ENCODE measurements at regions not wholly inside any gene's neighbourhood (a gene's known extent, or its start where the extent isn't known, plus 50 kb on each side); places are given as distances from the start of the nearest gene placed in this dataset.

- DNase-seq (ENCODE audit: low spot score): no peak
These were observed 194.3 kb upstream of the MAP3K1 start for GRCh38 chr5:56620903-56621677.

- no peak for DNase-seq (ENCODE audit: low spot score)
These were observed 197.4 kb upstream of the MAP3K1 start for GRCh38 chr5:56617998-56618397.

GRCh38 chr5:56616454-56617160, 198.7 kb upstream of the MAP3K1 start:
- no peak for DNase-seq (ENCODE audit: low spot score)

GRCh38 chr5:56615361-56616153, 199.8 kb upstream of the MAP3K1 start:
- DNase-seq (ENCODE audit: low spot score): no peak

DNA sequence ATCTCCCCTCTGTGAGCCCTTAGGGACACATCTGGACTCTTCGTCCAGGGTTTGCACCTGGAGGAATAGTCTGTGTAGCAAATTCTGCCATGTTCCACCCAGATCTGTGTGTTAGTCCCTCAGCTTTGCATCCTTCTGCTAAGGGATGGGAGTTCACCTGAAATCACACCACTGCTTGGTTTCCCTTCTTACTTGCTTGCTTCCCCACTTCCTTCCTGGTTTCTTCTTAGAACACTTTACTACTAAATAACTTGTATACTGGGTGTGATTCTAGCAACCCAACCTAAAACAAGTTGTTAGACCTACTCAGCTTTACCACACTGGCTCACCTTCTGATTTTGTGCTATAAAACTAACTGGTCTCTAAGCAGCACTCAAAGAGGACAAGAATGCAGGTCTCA, 202.6 kb upstream of the MAP3K1 start:
- no peak for DNase-seq (ENCODE audit: low spot score)

DNA sequence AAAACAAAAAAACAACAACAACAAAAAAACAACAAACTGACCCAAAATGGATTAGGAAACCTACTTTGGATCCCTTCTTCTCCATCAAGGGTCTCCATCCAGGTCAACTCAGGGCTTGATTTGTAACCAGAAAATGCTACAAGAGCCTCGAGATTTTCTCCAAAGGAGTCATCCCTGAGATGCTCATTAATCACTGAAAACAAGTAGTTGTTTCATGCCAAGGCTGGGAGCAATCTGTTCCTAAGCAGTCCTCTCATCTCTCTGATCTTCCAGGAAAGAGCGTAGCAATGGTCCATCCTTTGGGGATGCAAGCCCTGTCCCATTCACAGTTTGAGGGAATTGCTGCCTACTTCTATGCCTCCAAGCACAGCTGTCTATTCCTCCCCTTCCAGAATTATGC, 203.0 kb upstream of the MAP3K1 start:
- no peak for DNase-seq (ENCODE audit: low spot score)

- DNase-seq (ENCODE audit: low spot score): no peak
These were observed 205.2 kb upstream of the MAP3K1 start for GRCh38 chr5:56610093-56610698.

- DNase-seq (ENCODE audit: low spot score): no peak
These were observed 207.0 kb upstream of the MAP3K1 start for GRCh38 chr5:56608217-56608925.

GRCh38 chr5:56607551-56607950, 207.8 kb upstream of the MAP3K1 start:
- DNase-seq (ENCODE audit: low spot score): no peak

DNA sequence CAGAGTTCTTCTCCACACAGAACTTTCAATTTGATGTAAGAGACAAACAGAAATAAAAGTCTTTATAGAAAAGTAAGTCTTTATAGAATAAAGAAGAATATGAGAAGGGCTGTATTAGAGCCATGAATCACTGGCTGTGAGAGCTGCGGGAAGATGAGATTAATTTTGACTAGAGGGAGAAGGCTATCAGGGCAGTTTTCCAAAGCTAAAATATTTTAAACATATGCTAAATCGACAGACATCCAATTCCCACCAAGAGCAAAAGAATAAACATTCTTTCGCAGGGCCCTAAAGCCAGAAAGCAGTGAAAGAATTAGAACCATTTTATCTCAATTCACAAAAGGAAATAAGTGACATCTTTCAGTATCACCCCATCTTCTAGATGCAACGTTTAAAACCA, 208.3 kb upstream of the MAP3K1 start:
- no peak for DNase-seq (ENCODE audit: low spot score)

GRCh38 chr5:56606192-56606591, 209.2 kb upstream of the MAP3K1 start:
- no peak for DNase-seq (ENCODE audit: low spot score)

GRCh38 chr5:56605231-56605630, 210.1 kb upstream of the MAP3K1 start:
- no peak for DNase-seq (ENCODE audit: low spot score)

- DNase-seq (ENCODE audit: low spot score): no peak
These were observed 213.7 kb upstream of the MAP3K1 start for GRCh38 chr5:56601641-56602071.

DNA sequence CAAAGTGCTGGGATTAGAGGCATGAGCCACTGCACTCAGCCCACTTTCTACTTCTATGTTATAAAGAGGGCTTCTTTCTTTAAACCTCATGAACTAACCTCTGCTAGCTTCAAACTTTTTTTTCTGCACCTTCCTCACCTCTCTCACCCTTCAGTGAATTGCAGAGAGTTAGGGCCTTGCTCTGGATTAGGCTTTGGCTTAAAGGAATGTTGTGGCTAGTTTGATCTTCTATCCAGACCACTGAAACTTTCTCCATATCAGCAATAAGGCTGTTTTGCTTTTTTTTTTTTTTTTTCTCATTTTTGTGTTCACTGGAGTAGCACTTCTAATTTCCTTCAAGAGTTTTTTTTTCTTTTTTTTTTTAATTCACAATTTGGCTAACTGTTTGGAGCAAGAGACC, 216.4 kb upstream of the MAP3K1 start:
- no peak for DNase-seq (ENCODE audit: low spot score)

GRCh38 chr5:56596155-56596554, 219.2 kb upstream of the MAP3K1 start:
- no peak for DNase-seq (ENCODE audit: low spot score)

GRCh38 chr5:56595566-56595965, 219.8 kb upstream of the MAP3K1 start:
- no peak for DNase-seq (ENCODE audit: low spot score)

GRCh38 chr5:56594792-56595191, 220.6 kb upstream of the MAP3K1 start:
- DNase-seq (ENCODE audit: low spot score): no peak

DNA sequence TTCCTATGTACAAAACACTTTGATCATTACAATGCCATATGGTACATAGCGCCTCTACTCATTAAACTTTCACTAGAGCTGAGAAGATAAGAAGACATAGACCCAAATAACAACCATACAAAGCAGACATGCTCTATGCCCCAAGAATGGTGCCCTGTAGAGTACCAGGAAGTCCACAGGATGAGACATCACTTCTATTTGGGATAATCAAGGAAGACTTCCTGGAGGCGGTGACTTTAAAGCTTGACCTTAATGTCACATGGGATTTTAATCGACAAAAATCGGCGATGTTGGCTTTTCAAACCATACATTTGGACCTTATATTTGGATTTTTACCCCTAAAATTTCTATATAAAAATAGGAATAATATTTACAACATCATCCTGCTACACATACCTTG, 224.3 kb upstream of the MAP3K1 start:
- DNase-seq (ENCODE audit: low spot score): no peak

DNA sequence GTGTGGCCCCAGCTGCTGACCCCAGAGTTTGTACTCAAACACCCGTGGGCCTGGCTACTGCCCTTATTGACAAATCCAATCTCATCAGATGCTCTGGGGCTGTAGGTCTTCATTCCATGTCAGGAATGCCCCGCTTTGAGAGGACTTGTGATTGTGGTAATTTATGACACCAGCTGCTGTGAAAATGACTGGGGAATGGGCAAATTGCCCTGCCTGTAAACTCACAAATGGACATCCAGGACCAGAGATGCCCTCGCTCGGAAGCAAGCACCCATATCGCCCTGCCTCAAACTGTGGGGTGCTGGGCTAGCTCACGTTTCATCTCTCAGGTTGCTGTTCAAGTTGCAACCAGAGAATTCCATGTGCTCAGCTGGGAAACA, 225.9 kb upstream of the MAP3K1 start:
- DNase-seq (ENCODE audit: low spot score): no peak

- no peak for DNase-seq (ENCODE audit: low spot score)
These were observed 226.5 kb upstream of the MAP3K1 start for GRCh38 chr5:56588636-56589480.

GRCh38 chr5:56588131-56588487, 227.2 kb upstream of the MAP3K1 start:
- DNase-seq (ENCODE audit: low spot score): no peak

Data from HuH-7 (cell line).